Right atrium auricular region (tissue), 2 donors: ENCODE measurements at regions not wholly inside any gene's neighbourhood (a gene's known extent, or its start where the extent isn't known, plus 50 kb on each side); places are given as distances from the start of the nearest gene placed in this dataset.

Source experiments
- DNase-seq: peaks from one replicate; pipeline ENCODE4 v3.0.0-alpha.2; 2019; ENCODE audit warnings: low spot score
- H3K27ac ChIP-seq, 2 donors: fragments of 200-600 bp; sonication (generic); 1 replicate in 1 of 2; 2 replicates in 1 of 2; pipeline ENCODE4 v1.5.1; 2016 to 2019
- H3K27me3 ChIP-seq, 2 donors: fragments of 200-600 bp; sonication (generic); one replicate each; pipeline versions ENCODE4 v1.5.1 to v1.6.0; 2017 to 2019
- H3K36me3 ChIP-seq: fragments of 200-600 bp; sonication (generic); one replicate; pipeline ENCODE4 v1.5.1; 2016
- H3K4me1 ChIP-seq, 2 donors: fragments of 200-600 bp; sonication (generic); one replicate each; pipeline versions ENCODE4 v1.5.1 to v1.6.0; 2017 to 2019
- H3K4me3 ChIP-seq, 2 donors: fragments of 200-600 bp; sonication (generic); 1 replicate in 1 of 2; 2 replicates in 1 of 2; pipeline ENCODE4 v1.5.1; 2017 to 2019; ENCODE audit warnings: mild to moderate bottlenecking in 1 of 2, moderate library complexity in 1 of 2
- H3K9me3 ChIP-seq, 2 donors: fragments of 200-600 bp; sonication (generic); one replicate each; pipeline ENCODE4 v1.5.1; 2019
- TF ChIP-seq, protein P1 (sequence below), 2 donors: fragments of 200-600 bp; sonication (generic); IDR thresholded peaks; one replicate each; pipeline ENCODE4 v1.5.1; 2019; ENCODE audit warnings: antibody characterized with exemption in 2 of 2

- Histone ChIP-seq H3K27me3 (no peaks in the 10 kb centered on the region), H3K27ac (no peak overlapping the region), H3K4me1 (no peaks in the 10 kb centered on the region), H3K4me3 (no peak overlapping the region), H3K36me3 (no peaks in the 10 kb centered on the region), H3K9me3 (no peaks in the 10 kb centered on the region)
- DNase-seq, result no peak
- TF ChIP-seq, protein P1, sequence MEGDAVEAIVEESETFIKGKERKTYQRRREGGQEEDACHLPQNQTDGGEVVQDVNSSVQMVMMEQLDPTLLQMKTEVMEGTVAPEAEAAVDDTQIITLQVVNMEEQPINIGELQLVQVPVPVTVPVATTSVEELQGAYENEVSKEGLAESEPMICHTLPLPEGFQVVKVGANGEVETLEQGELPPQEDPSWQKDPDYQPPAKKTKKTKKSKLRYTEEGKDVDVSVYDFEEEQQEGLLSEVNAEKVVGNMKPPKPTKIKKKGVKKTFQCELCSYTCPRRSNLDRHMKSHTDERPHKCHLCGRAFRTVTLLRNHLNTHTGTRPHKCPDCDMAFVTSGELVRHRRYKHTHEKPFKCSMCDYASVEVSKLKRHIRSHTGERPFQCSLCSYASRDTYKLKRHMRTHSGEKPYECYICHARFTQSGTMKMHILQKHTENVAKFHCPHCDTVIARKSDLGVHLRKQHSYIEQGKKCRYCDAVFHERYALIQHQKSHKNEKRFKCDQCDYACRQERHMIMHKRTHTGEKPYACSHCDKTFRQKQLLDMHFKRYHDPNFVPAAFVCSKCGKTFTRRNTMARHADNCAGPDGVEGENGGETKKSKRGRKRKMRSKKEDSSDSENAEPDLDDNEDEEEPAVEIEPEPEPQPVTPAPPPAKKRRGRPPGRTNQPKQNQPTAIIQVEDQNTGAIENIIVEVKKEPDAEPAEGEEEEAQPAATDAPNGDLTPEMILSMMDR (IDR thresholded peaks at IDR 0.05), result no peak
These were observed 65.0 kb upstream of the TES start for GRCh38 chr7:116145245-116145852.

- Histone ChIP-seq H3K27me3 (no peaks in the 10 kb centered on the region), H3K27ac (no peak overlapping the region), H3K9me3 (no peaks in the 10 kb centered on the region), H3K4me1 (no peaks in the 10 kb centered on the region), H3K36me3 (no peaks in the 10 kb centered on the region), H3K4me3 (no peak overlapping the region)
- no peak for DNase-seq
- TF ChIP-seq, protein P1 (IDR thresholded peaks at IDR 0.05), result no peak
These were observed 62.2 kb upstream of the TES start for GRCh38 chr7:116148108-116148507.

DNA sequence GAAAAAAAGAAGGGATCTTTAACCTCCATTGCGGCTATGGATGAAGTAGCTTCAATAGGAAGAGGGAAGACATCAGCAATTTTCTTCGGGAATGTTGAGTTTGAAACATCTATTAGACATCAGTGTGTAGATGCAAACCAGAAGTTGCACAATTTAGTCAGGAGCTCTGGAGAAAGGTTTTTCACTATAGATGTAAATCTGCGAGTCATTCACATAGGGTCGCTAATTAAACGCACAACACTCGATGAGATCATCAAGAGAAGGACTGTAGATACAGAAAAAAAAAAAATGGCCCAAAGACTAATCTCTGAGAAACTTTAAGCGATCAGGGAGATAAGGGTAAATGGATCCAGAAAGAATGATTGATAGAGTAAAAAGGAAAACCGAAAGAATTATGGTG is 61.7 kb upstream of the TES start:
- H3K4me3 ChIP-seq, result no peak overlapping the region
- TF ChIP-seq, protein P1 (IDR thresholded peaks at IDR 0.05), result no peak

DNA sequence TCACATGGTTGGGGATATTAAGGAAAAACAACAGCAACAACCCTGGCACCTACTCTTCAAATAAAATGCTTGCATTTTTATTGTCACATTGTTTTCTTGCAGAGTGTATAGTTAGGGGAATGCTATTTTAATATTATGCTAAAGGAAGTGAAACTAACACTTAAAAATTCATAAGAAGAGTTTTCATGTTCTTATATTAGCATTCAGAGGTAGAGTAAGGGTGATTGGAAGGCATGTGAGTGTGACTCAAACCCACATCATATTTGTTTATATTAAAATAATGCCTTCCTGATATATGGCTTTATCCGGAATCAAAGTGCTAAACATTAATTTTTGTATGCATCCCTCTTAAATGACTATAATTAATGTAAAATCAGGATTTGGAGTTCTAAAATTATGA is 59.8 kb upstream of the TES start:
- no peaks in the 10 kb centered on the region for H3K4me1 ChIP-seq
- TF ChIP-seq, protein P1 (IDR thresholded peaks at IDR 0.05), result no peak
- no peaks in the 10 kb centered on the region for H3K9me3 ChIP-seq
- H3K27me3 ChIP-seq, result no peaks in the 10 kb centered on the region
- no peak for DNase-seq
- H3K27ac ChIP-seq, result no peak overlapping the region
- no peak overlapping the region for H3K4me3 ChIP-seq
- H3K36me3 ChIP-seq, result no peaks in the 10 kb centered on the region

More for the DNA sequence above, 61.7 kb upstream of the TES start:
- no peak for DNase-seq
- Histone ChIP-seq H3K36me3 (no peaks in the 10 kb centered on the region), H3K27ac (no peak overlapping the region), H3K27me3 (no peaks in the 10 kb centered on the region), H3K9me3 (no peaks in the 10 kb centered on the region), H3K4me1 (no peaks in the 10 kb centered on the region)

GRCh38 chr7:116152276-116152675 is 58.1 kb upstream of the TES start:
- DNase-seq, result no peak
- H3K4me1 ChIP-seq, result no peaks in the 10 kb centered on the region
- TF ChIP-seq, protein P1 (IDR thresholded peaks at IDR 0.05), result no peak

DNA sequence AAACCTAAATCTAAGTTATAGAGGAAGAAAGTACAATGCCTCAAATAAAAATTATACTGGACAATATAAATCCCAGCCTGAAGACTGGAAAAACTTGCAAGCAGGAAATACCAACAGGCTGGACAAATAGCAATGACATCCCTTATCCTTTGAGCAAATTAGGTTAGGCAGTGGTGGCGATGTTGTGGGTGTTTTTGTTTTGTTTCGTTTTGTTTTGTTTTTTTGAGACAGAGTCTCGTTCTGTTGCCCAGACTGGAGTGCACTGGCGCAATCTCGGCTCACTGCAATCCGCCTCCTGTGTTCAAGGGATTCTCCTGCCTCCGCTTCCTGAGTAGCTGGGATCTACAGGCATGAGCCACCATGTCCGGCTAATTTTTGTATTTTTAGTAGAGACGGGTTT is 57.3 kb upstream of the TES start:
- H3K36me3 ChIP-seq, result no peaks in the 10 kb centered on the region
- no peak overlapping the region for H3K27ac ChIP-seq
- no peaks in the 10 kb centered on the region for H3K9me3 ChIP-seq
- no peak for DNase-seq
- no peaks in the 10 kb centered on the region for H3K4me1 ChIP-seq
- no peak overlapping the region for H3K4me3 ChIP-seq
- no peaks in the 10 kb centered on the region for H3K27me3 ChIP-seq
- TF ChIP-seq, protein P1 (IDR thresholded peaks at IDR 0.05), result no peak

More at GRCh38 chr7:116152276-116152675, 58.1 kb upstream of the TES start:
- Histone ChIP-seq H3K27ac (no peak overlapping the region), H3K36me3 (no peaks in the 10 kb centered on the region), H3K4me3 (no peak overlapping the region), H3K27me3 (no peaks in the 10 kb centered on the region), H3K9me3 (no peaks in the 10 kb centered on the region)
